ENCODE measurements at regions not wholly inside any gene's neighbourhood (a gene's known extent, or its start where the extent isn't known, plus 50 kb on each side); places are given as distances from the start of the nearest gene placed in this dataset.

- no peak for DNase-seq
- Histone ChIP-seq H3K27me3 (ENCODE audit: insufficient read depth, low read length) (no peaks in the 10 kb centered on the region), H4K91ac (ENCODE audit: insufficient read length, low read depth, low read length) (no peak overlapping the region), H3K56ac (ENCODE audit: insufficient read length, low read depth, low read length) (no peak overlapping the region), H3K79me2 (ENCODE audit: insufficient read depth, low read length) (no peaks in the 10 kb centered on the region), H3K9ac (ENCODE audit: extremely low read depth, insufficient read length, low read length) (no peak overlapping the region), H3K23me2 (ENCODE audit: insufficient read length, low read depth, low read length, poor library complexity, severe bottlenecking) (no peaks in the 10 kb centered on the region), H3K9me3 (ENCODE audit: control insufficient read depth, low read depth, low read length) (no peaks in the 10 kb centered on the region), H4K20me1 (ENCODE audit: control insufficient read depth, insufficient read depth, insufficient read length) (no peaks in the 10 kb centered on the region), H3K4me2 (ENCODE audit: insufficient read depth, insufficient read length, low read length) (no peak overlapping the region), H3K4ac (ENCODE audit: low read depth, low read length) (no peak overlapping the region), H2BK12ac (ENCODE audit: insufficient read length, low read depth, low read length) (no peak overlapping the region), H3K23ac (ENCODE audit: insufficient read length, low read depth, low read length) (no peak overlapping the region), H2BK20ac (ENCODE audit: low read depth, low read length, poor library complexity, severe bottlenecking) (no peak overlapping the region), H2BK120ac (ENCODE audit: low read depth, low read length, poor library complexity, severe bottlenecking) (no peak overlapping the region), H3T11ph (ENCODE audit: low read length) (no peak overlapping the region), H3K27ac (ENCODE audit: insufficient read length, low read depth, low read length) (no peak overlapping the region), H3K18ac (ENCODE audit: insufficient read length, low read depth, low read length) (no peak overlapping the region), H2AFZ (ENCODE audit: low read length) (no peak overlapping the region), H3K4me1 (ENCODE audit: insufficient read depth, low read length) (peaks cover 2% of the 10 kb centered on the region), H3K14ac (ENCODE audit: insufficient read depth, low read length) (no peak overlapping the region), H4K5ac (ENCODE audit: insufficient read length, low read depth, low read length) (no peak overlapping the region), H2BK15ac (ENCODE audit: low read depth, low read length) (no peak overlapping the region), H2BK5ac (ENCODE audit: insufficient read length, low read length) (no peak overlapping the region), H2AK5ac (ENCODE audit: insufficient read length, low read length) (no peak overlapping the region), H4K8ac (replicated peaks; ENCODE audit: insufficient read length, low read depth, low read length) (no peak overlapping the region), H3K79me1 (ENCODE audit: insufficient read depth, low read depth, low read length, poor library complexity, severe bottlenecking) (no peaks in the 10 kb centered on the region)
- H3K9me3 Mint-ChIP-seq, result no peaks in the 10 kb centered on the region
- H3K27me3 Mint-ChIP-seq (ENCODE audit: low read depth), result no peaks in the 10 kb centered on the region
- no peak for TF ChIP-seq CTCF (conservative IDR thresholded peaks at IDR 0.05)
- WGBS (ENCODE audit: extremely low coverage, insufficient read length, low lambda C conversion rate), result no CpG with 5 or more reads among the region's 3 CpGs
- no peak overlapping the region for H3K27ac Mint-ChIP-seq
- H3K36me3 Mint-ChIP-seq (ENCODE audit: insufficient read depth in 1 of 3, low read depth in 3 of 3), result no peaks in the 10 kb centered on the region
- H3K4me3 Mint-ChIP-seq, result no peak overlapping the region
- H3K4me1 Mint-ChIP-seq, result peaks cover 3 to 9% of the 10 kb centered on the region in 2 experiments
Observed at GRCh38 chr9:115758441-115758840, 395.1 kb upstream of the PAPPA start.
